HG03521 (cell line): ENCODE measurements at regions not wholly inside any gene's neighbourhood (a gene's known extent, or its start where the extent isn't known, plus 50 kb on each side); places are given as distances from the start of the nearest gene placed in this dataset.
"Not testable (repeated sequence)": the region's sequence is repeated elsewhere in the genome, so short reads cannot be mapped to it uniquely, and the experiment has no call there.

Experiments
- ATAC-seq: cut with Tn5 transposase; IDR thresholded peaks from one replicate; pipeline ENCODE4 v1.9.1; 2021; ENCODE audit warnings: mild to moderate bottlenecking, moderate library complexity; ENCODE audit not compliant: unreplicated experiment

- not testable (repeated sequence) for ATAC-seq
Measured at GRCh38 chr10:42193588-42193987, 444.8 kb downstream of the ZNF33B start.

- ATAC-seq = not testable (repeated sequence)
Measured at GRCh38 chr10:42192450-42192849, 445.9 kb downstream of the ZNF33B start.

- ATAC-seq = not testable (repeated sequence)
Measured at GRCh38 chr10:42187501-42188195, 450.7 kb downstream of the ZNF33B start.

- ATAC-seq = not testable (repeated sequence)
Measured at GRCh38 chr10:42177793-42178689, 460.3 kb downstream of the ZNF33B start.

- ATAC-seq = no peak
Measured at GRCh38 chr10:42177077-42177792, 461.1 kb downstream of the ZNF33B start.

GRCh38 chr10:42150428-42151061 lies 487.8 kb downstream of the ZNF33B start:
- no peak for ATAC-seq

GRCh38 chr10:42149722-42150427 lies 488.5 kb downstream of the ZNF33B start:
- no peak for ATAC-seq

GRCh38 chr10:42149027-42149700 lies 489.2 kb downstream of the ZNF33B start:
- no peak for ATAC-seq

- not testable (repeated sequence) for ATAC-seq
Measured at GRCh38 chr10:42146165-42146564, 492.2 kb downstream of the ZNF33B start.

- ATAC-seq = not testable (repeated sequence)
Measured at GRCh38 chr10:42138023-42138422, 500.3 kb downstream of the ZNF33B start.

- ATAC-seq = no peak
Measured at GRCh38 chr10:42113158-42113450, 525.3 kb downstream of the ZNF33B start.

GRCh38 chr10:42112331-42113157 lies 525.8 kb downstream of the ZNF33B start:
- ATAC-seq = no peak

GRCh38 chr10:42111661-42112330 lies 526.6 kb downstream of the ZNF33B start:
- ATAC-seq = no peak

GRCh38 chr10:42111076-42111475 lies 527.3 kb downstream of the ZNF33B start:
- no peak for ATAC-seq
